HCT116 (cell line): ENCODE measurements at regions not wholly inside any gene's neighbourhood (a gene's known extent, or its start where the extent isn't known, plus 50 kb on each side); places are given as distances from the start of the nearest gene placed in this dataset.
A peak's percentile ranks its signal among the peaks of the same experiment; 100 is the strongest.

Experiments
- ATAC-seq: fragments of 200-7000 bp; cut with Tn5 transposase; 2 replicates; pipeline ENCODE4 v1.9.1; 2020; ENCODE audit warnings: mild to moderate bottlenecking, moderate library complexity
- BruUV-seq: library from RNA; stranded (reverse); fragments of 400-500 nt; replicated peaks from 2 replicates; lab custom pipeline; 2021; lab: Mats Ljungman, UMichigan
- CTCF ChIA-PET: fragments of 300-600 bp; sonication (Branson Sonifier 250); formaldehyde crosslinking; loops from one replicate; lab custom pipeline; 2021; ENCODE audit warnings: antibody characterized with exemption; lab: Charles Lee
- POLR2A ChIA-PET: fragments of 300-600, 350-600 bp; sonication (Branson Sonifier 250); formaldehyde crosslinking; loops from one replicate; lab custom pipeline; 2021; ENCODE audit warnings: antibody characterized with exemption; lab: Charles Lee
- RAD21 ChIA-PET, 2 experiments: fragments of 300-600 bp; sonication (Branson Sonifier 250); formaldehyde crosslinking; loops; one replicate each; lab custom pipeline; 2023; ENCODE audit warnings: low total read pairs in 2 of 2; ENCODE audit not compliant: uncharacterized antibody in 2 of 2, unreplicated experiment in 2 of 2, low non-redundant PET in 1 of 2; lab: Charles Lee
- DNase-seq: peaks from one replicate; pipeline ENCODE4 v3.0.0-alpha.2; 2010; ENCODE audit warnings: low read depth, low spot score
- H2AFZ ChIP-seq: fragments of 200-600 bp; shearing (Covaris generic), sonication (generic); 2 replicates; pipeline ENCODE4 v1.6.1; 2017; ENCODE audit warnings: low read depth, mixed run types, mixed read lengths, antibody characterized with exemption, low read length; ENCODE audit not compliant: poor library complexity, severe bottlenecking
- H3K27ac ChIP-seq: 2 replicates; pipeline ENCODE4 v1.5.1; 2012; ENCODE audit warnings: low read depth, low read length
- H3K27me3 ChIP-seq: fragments of 200-600 bp; sonication (generic); 2 replicates; pipeline ENCODE4 v1.6.1; 2016; ENCODE audit warnings: mixed run types, low read length, mixed read lengths; ENCODE audit not compliant: insufficient read depth
- H3K36me3 ChIP-seq, 2 experiments: fragments of 200-500 bp in 1 of 2; fragments of 200-600 bp in 1 of 2; sonication (Bioruptor generic) in 1 of 2; sonication (generic) in 1 of 2; 2 replicates each; pipeline versions ENCODE4 v1.5.1 to v1.6.1; 2014 to 2016; ENCODE audit warnings: low read length in 2 of 2, inconsistent platforms in 1 of 2, mixed read lengths in 1 of 2, mixed run types in 1 of 2; ENCODE audit not compliant: insufficient read depth in 2 of 2, control insufficient read depth in 1 of 2
- H3K4me1 ChIP-seq, 2 experiments: fragments of 200-600 bp in 1 of 2; sonication (generic) in 1 of 2; 2 replicates each; pipeline versions ENCODE4 v1.5.1 to v1.6.1; 2012 to 2017; ENCODE audit warnings: low read length in 2 of 2, inconsistent platforms in 1 of 2, mild to moderate bottlenecking in 1 of 2, mixed read lengths in 1 of 2, mixed run types in 1 of 2, moderate library complexity in 1 of 2; ENCODE audit not compliant: insufficient read depth in 2 of 2, control insufficient read depth in 1 of 2
- H3K4me2 ChIP-seq: fragments of 200-600 bp; sonication (generic); 2 replicates; pipeline ENCODE4 v1.6.1; 2017; ENCODE audit warnings: mixed run types, low read length, mixed read lengths
- H3K4me3 ChIP-seq, 2 experiments: fragments of 200-600 bp in 1 of 2; sonication (generic) in 1 of 2; replicated peaks in 1 of 2; 2 replicates each; pipeline ENCODE4 v1.5.1; 2011 to 2016; ENCODE audit warnings: low read length in 2 of 2, control low read depth in 1 of 2, low read depth in 1 of 2, mild to moderate bottlenecking in 1 of 2, mixed read lengths in 1 of 2, mixed run types in 1 of 2
- H3K79me2 ChIP-seq: fragments of 200-600 bp; sonication (generic); 2 replicates; pipeline ENCODE4 v1.6.1; 2017; ENCODE audit warnings: mild to moderate bottlenecking, mixed run types, low read length, moderate library complexity, mixed read lengths; ENCODE audit not compliant: insufficient read depth
- H3K9ac ChIP-seq: fragments of 200-600 bp; sonication (generic); 2 replicates; pipeline ENCODE4 v1.6.1; 2016; ENCODE audit warnings: low read length, mixed read lengths
- H3K9me2 ChIP-seq: fragments of 200-600 bp; sonication (generic), shearing (Covaris generic); 2 replicates; pipeline ENCODE4 v1.6.1; 2017; ENCODE audit warnings: mixed run types, mild to moderate bottlenecking, moderate library complexity; ENCODE audit not compliant: insufficient read depth
- H3K9me3 ChIP-seq, 2 experiments: fragments of 200-500 bp in 1 of 2; fragments of 200-600 bp in 1 of 2; sonication (Bioruptor generic) in 1 of 2; sonication (generic) in 1 of 2; 2 replicates each; pipeline ENCODE4 v1.6.1; 2014 to 2017; ENCODE audit warnings: low read length in 2 of 2, mixed read lengths in 2 of 2, inconsistent platforms in 1 of 2, low read depth in 1 of 2, mild to moderate bottlenecking in 1 of 2, mixed run types in 1 of 2, moderate library complexity in 1 of 2; ENCODE audit not compliant: control insufficient read depth in 1 of 2, insufficient read depth in 1 of 2
- H4K20me1 ChIP-seq: fragments of 200-600 bp; sonication (generic), shearing (Covaris generic); 2 replicates; pipeline ENCODE4 v1.6.1; 2017; ENCODE audit warnings: mixed run types, mild to moderate bottlenecking, moderate library complexity; ENCODE audit not compliant: insufficient read depth
- CBX3 ChIP-seq: IDR thresholded peaks from 2 replicates; pipeline ENCODE4 v1.6.1; 2012; ENCODE audit warnings: low read depth
- CEBPB ChIP-seq: IDR thresholded peaks from 2 replicates; pipeline ENCODE4 v1.6.1; 2012; ENCODE audit warnings: low read depth
- CTCF ChIP-seq, 3 experiments: fragments of 200-600 bp in 1 of 3; sonication (generic) in 1 of 3; IDR thresholded peaks in 2 of 3; conservative IDR thresholded peaks in 1 of 3; 2 replicates each; pipeline ENCODE4 v1.5.1; 2012 to 2017; ENCODE audit warnings: low read depth in 2 of 3, low read length in 2 of 3, antibody characterized with exemption in 1 of 3, borderline replicate concordance in 1 of 3, control low read depth in 1 of 3, mild to moderate bottlenecking in 1 of 3, mixed read lengths in 1 of 3, mixed run types in 1 of 3, moderate library complexity in 1 of 3; ENCODE audit not compliant: insufficient read depth in 1 of 3
- EGR1 ChIP-seq: IDR thresholded peaks from 2 replicates; pipeline ENCODE4 v1.6.1; 2012; ENCODE audit warnings: low read depth
- FOSL1 ChIP-seq: IDR thresholded peaks from 2 replicates; pipeline ENCODE4 v1.6.1; 2012; ENCODE audit warnings: low read depth
- JUND ChIP-seq: IDR thresholded peaks from 2 replicates; pipeline ENCODE4 v1.6.1; 2012
- POLR2A ChIP-seq: IDR thresholded peaks from 2 replicates; pipeline ENCODE4 v1.7.0; 2011; ENCODE audit warnings: borderline replicate concordance; ENCODE audit not compliant: insufficient read depth, insufficient read length; ENCODE audit errors: extremely low read depth
- RAD21 ChIP-seq: IDR thresholded peaks from 2 replicates; pipeline ENCODE4 v1.6.1; 2012; ENCODE audit warnings: low read depth, mild to moderate bottlenecking
- SIN3A ChIP-seq: IDR thresholded peaks from 2 replicates; pipeline ENCODE4 v1.6.1; 2012; ENCODE audit warnings: low read depth
- SP1 ChIP-seq: IDR thresholded peaks from 2 replicates; pipeline ENCODE4 v1.6.1; 2012; ENCODE audit warnings: low read depth
- SRF ChIP-seq: IDR thresholded peaks from 2 replicates; pipeline ENCODE4 v1.6.1; 2012; ENCODE audit warnings: low read depth
- TCF7L2 ChIP-seq: IDR thresholded peaks from 2 replicates; pipeline ENCODE4 v1.7.0; 2011; ENCODE audit warnings: borderline replicate concordance, inconsistent platforms; ENCODE audit not compliant: insufficient read depth, insufficient read length; ENCODE audit errors: extremely low read depth
- ZFX ChIP-seq: fragments of 450-650 bp; IDR thresholded peaks from 2 replicates; pipeline ENCODE4 v1.6.1; 2017
- intact Hi-C: fragments of 100-400 bp; cut with micrococcal nuclease; formaldehyde crosslinking; loops from 2 replicates; pipeline ENCODE4 v1.10.0; 2022
- TF ChIP-seq, protein P1 (sequence below): IDR thresholded peaks from 2 replicates; pipeline ENCODE4 v1.6.1; 2012

DNA sequence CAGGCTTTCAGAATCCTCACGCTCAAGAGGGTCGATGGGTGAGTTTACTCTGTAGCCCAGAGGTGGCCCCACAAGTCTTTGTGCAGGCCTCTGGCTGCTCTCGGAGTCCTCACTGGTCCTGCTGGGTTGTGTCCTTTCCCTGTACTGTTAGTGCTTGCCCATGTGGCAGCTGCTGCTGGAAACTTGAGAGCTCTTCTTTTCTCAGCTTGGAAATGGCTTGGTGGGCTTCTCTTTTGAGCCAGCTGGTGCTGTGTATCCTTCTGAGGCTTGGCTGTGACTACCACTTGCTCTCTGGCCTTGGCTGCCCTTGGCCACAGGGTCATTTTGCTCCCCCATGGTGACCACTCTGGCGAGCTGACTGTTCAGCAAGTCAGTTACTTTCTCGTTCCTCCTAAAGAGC, 82.2 kb upstream of the LMO4 start (continued):
- TF ChIP-seq CTCF (IDR thresholded peaks at IDR 0.05 in 2 of 3, conservative IDR thresholded peaks at IDR 0.05 in 1 of 3; ENCODE audit: borderline replicate concordance in 1 of 3, insufficient read depth in 1 of 3, low read depth in 2 of 3, low read length in 2 of 3) (no peak), TCF7L2 (no peak), FOSL1 (no peak), SP1 (no peak), RAD21 (no peak)

DNA sequence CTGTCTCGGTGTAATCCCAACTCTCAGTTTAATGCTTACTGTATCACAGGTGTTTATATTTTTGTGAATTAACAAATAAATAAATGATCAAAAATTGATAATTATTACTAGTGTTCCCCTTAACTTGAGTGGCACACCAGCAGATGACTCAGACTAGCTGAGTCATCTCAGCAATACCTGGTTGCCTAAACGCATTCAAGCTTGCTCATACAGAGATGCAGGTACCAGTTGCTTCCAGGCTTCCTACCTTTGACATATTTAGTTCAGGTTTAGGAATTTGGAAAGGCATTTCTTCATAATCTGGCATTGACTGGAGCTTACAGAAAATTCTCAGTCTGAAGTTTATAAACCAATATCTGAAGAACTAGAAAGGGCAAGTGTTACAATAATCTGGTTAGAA, 78.9 kb upstream of the LMO4 start:
- no peaks in the 10 kb centered on the region for H3K79me2 ChIP-seq
- BruUV-seq = no TSS peak
- H3K27me3 ChIP-seq = no peaks in the 10 kb centered on the region
- ChIA-PET POLR2A (no interaction called here), RAD21 (no interaction called here), CTCF (no interaction called here)
- no peaks in the 10 kb centered on the region for H3K36me3 ChIP-seq
- H3K9me3 ChIP-seq = no peaks in the 10 kb centered on the region
- H3K4me1 ChIP-seq = peaks cover 0 to 12% of the 10 kb centered on the region in 2 experiments; a peak in 2 of 4 replicates
- no peaks in the 10 kb centered on the region for H3K9me2 ChIP-seq
- peak; percentile 77 for ATAC-seq
- peak overlapping the region; percentile 14; the same call in 1 of the 2 replicates for H3K4me2 ChIP-seq
- DNase-seq = no peak
- peak overlapping the region; percentile 42 for H2AFZ ChIP-seq
- H3K9ac ChIP-seq = no peak overlapping the region
- H3K27ac ChIP-seq = no peak overlapping the region
- TF ChIP-seq SP1 (0 out of 2 replicates have a peak, but pooled peaks have one; percentile 16), CEBPB (peak; percentile 55), TCF7L2 (no peak), ZFX (no peak), CTCF (IDR thresholded peaks at IDR 0.05 in 2 of 3, conservative IDR thresholded peaks at IDR 0.05 in 1 of 3; ENCODE audit: borderline replicate concordance in 1 of 3, insufficient read depth in 1 of 3, low read depth in 2 of 3, low read length in 2 of 3) (no peak), SIN3A (no peak), SRF (0 out of 2 replicates have a peak, but pooled peaks have one; percentile 17), POLR2A (no peak), FOSL1 (peak; percentile 88), RAD21 (no peak), CBX3 (0 out of 2 replicates have a peak, but pooled peaks have one; percentile 23), JUND (peak; percentile 73), EGR1 (no peak)
- TF ChIP-seq, protein P1, sequence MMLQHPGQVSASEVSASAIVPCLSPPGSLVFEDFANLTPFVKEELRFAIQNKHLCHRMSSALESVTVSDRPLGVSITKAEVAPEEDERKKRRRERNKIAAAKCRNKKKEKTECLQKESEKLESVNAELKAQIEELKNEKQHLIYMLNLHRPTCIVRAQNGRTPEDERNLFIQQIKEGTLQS = no peak
- TF ChIP-seq, all 23 proteins: peak for 6
- intact Hi-C loops = no loop called here
- H3K4me3 ChIP-seq = no peak overlapping the region
- H4K20me1 ChIP-seq = no peaks in the 10 kb centered on the region
